GM23338 (cell line): ENCODE measurements at regions not wholly inside any gene's neighbourhood (a gene's known extent, or its start where the extent isn't known, plus 50 kb on each side); places are given as distances from the start of the nearest gene placed in this dataset.

Experiments used
- ATAC-seq: fragments of 200-7000 bp; cut with Tn5 transposase; 3 replicates; pipeline ENCODE4 v1.9.1; 2020
- DNase-seq: peaks from one replicate; pipeline ENCODE4 v3.0.0-alpha.2; 2015; ENCODE audit warnings: low spot score
- H2AFZ ChIP-seq: fragments of 200-600 bp; sonication (generic); 2 replicates; pipeline ENCODE4 v1.8.0; 2016; ENCODE audit warnings: antibody characterized with exemption, mild to moderate bottlenecking, moderate library complexity
- H3F3A ChIP-seq: fragments of 200-600 bp; sonication (generic); replicated peaks from 2 replicates; pipeline ENCODE4 v1.8.0; 2017; ENCODE audit warnings: antibody characterized with exemption, mixed run types, low read depth
- H3K27ac ChIP-seq: fragments of 200-600 bp; sonication (generic); 2 replicates; pipeline ENCODE4 v1.6.1; 2016; ENCODE audit warnings: low read depth
- H3K27me3 ChIP-seq: fragments of 200-600 bp; sonication (generic); 2 replicates; pipeline ENCODE4 v1.8.0; 2016; ENCODE audit warnings: mild to moderate bottlenecking, mixed run types, moderate library complexity; ENCODE audit not compliant: insufficient read depth
- H3K36me3 ChIP-seq: fragments of 200-600 bp; sonication (generic); 2 replicates; pipeline ENCODE4 v1.8.0; 2016; ENCODE audit warnings: mild to moderate bottlenecking; ENCODE audit not compliant: insufficient read depth
- H3K4me1 ChIP-seq: fragments of 200-600 bp; sonication (generic); 2 replicates; pipeline ENCODE4 v1.8.0; 2016; ENCODE audit warnings: mild to moderate bottlenecking, moderate library complexity; ENCODE audit not compliant: insufficient read depth
- H3K4me2 ChIP-seq: fragments of 200-600 bp; sonication (generic); 2 replicates; pipeline ENCODE4 v1.7.1; 2017; ENCODE audit warnings: mixed run types
- H3K4me3 ChIP-seq: fragments of 200-600 bp; sonication (generic); 2 replicates; pipeline ENCODE4 v1.6.1; 2016; ENCODE audit warnings: mixed run types
- H3K79me2 ChIP-seq: fragments of 200-600 bp; sonication (generic); replicated peaks from 2 replicates; pipeline ENCODE4 v1.8.0; 2017; ENCODE audit warnings: mild to moderate bottlenecking; ENCODE audit not compliant: insufficient read depth
- H3K9me2 ChIP-seq: fragments of 200-600 bp; sonication (generic); 2 replicates; pipeline ENCODE4 v1.8.0; 2017; ENCODE audit not compliant: insufficient read depth
- H4K20me1 ChIP-seq: fragments of 200-600 bp; sonication (generic); replicated peaks from 2 replicates; pipeline ENCODE4 v1.8.0; 2017; ENCODE audit warnings: mild to moderate bottlenecking; ENCODE audit not compliant: insufficient read depth
- H3K27ac Mint-ChIP-seq: 2 replicates; pipeline ENCODE4 v1.8.0; 2020; ENCODE audit warnings: inconsistent platforms, mild to moderate bottlenecking, moderate library complexity, mixed read lengths
- H3K27me3 Mint-ChIP-seq: 3 replicates; pipeline ENCODE4 v1.8.0; 2022; ENCODE audit warnings: low read depth, mild to moderate bottlenecking, moderate library complexity, mixed read lengths, inconsistent platforms; ENCODE audit not compliant: insufficient read depth, poor library complexity
- H3K36me3 Mint-ChIP-seq: 3 replicates; pipeline ENCODE4 v1.8.0; 2021; ENCODE audit warnings: low read depth, mild to moderate bottlenecking, inconsistent platforms, moderate library complexity, mixed read lengths
- H3K4me1 Mint-ChIP-seq: 3 replicates; pipeline ENCODE4 v1.8.0; 2020; ENCODE audit warnings: mild to moderate bottlenecking, inconsistent platforms, mixed read lengths
- H3K4me3 Mint-ChIP-seq: 3 replicates; pipeline ENCODE4 v1.8.0; 2021; ENCODE audit warnings: moderate library complexity, mild to moderate bottlenecking, inconsistent platforms, mixed read lengths
- H3K9me3 Mint-ChIP-seq: 3 replicates; pipeline ENCODE4 v1.8.0; 2020; ENCODE audit warnings: moderate library complexity, mild to moderate bottlenecking, inconsistent platforms, mixed read lengths
- CREB1 ChIP-seq: fragments of 250-450 bp; sonication (Bioruptor Pico); IDR thresholded peaks from 2 replicates; pipeline ENCODE4 v1.5.0; 2020; ENCODE audit warnings: low read depth, mild to moderate bottlenecking, moderate library complexity
- JUNB ChIP-seq: IDR thresholded peaks from one replicate; pipeline ENCODE4 v1.6.1; 2016; ENCODE audit warnings: antibody characterized with exemption; ENCODE audit not compliant: unreplicated experiment
- REST ChIP-seq: IDR thresholded peaks from one replicate; pipeline ENCODE4 v1.6.1; 2018; ENCODE audit warnings: antibody characterized with exemption; ENCODE audit not compliant: unreplicated experiment
- ZNF114 ChIP-seq: fragments of 250-450 bp; sonication (Bioruptor Pico); IDR thresholded peaks from 2 replicates; pipeline ENCODE4 v1.5.0; 2020; ENCODE audit warnings: mild to moderate bottlenecking, moderate library complexity
- TF ChIP-seq, protein P1 (sequence below): fragments of 250-450 bp; sonication (Bioruptor Pico); IDR thresholded peaks from 2 replicates; pipeline ENCODE4 v1.5.0; 2020; ENCODE audit warnings: mild to moderate bottlenecking, moderate library complexity

GRCh38 chr15:77702211-77702957 lies 69.7 kb upstream of the LINGO1 start:
- Histone ChIP-seq H3F3A (no peaks in the 10 kb centered on the region; the same call in 1 of the 2 replicates), H3K27ac (no peak overlapping the region), H3K36me3 (no peaks in the 10 kb centered on the region), H3K4me1 (no peaks in the 10 kb centered on the region), H3K9me2 (no peaks in the 10 kb centered on the region), H3K27me3 (no peaks in the 10 kb centered on the region), H3K79me2 (no peaks in the 10 kb centered on the region), H3K4me3 (no peak overlapping the region), H3K4me2 (no peak overlapping the region), H4K20me1 (no peaks in the 10 kb centered on the region), H2AFZ (no peak overlapping the region)
- H3K4me3 Mint-ChIP-seq = no peak overlapping the region
- DNase-seq (peak; percentile 93), ATAC-seq (peak; percentile 96)
- no peak overlapping the region for H3K27ac Mint-ChIP-seq
- H3K27me3 Mint-ChIP-seq = peaks cover 4% of the 10 kb centered on the region
- TF ChIP-seq ZNF114 = no peak
- TF ChIP-seq, protein P1, sequence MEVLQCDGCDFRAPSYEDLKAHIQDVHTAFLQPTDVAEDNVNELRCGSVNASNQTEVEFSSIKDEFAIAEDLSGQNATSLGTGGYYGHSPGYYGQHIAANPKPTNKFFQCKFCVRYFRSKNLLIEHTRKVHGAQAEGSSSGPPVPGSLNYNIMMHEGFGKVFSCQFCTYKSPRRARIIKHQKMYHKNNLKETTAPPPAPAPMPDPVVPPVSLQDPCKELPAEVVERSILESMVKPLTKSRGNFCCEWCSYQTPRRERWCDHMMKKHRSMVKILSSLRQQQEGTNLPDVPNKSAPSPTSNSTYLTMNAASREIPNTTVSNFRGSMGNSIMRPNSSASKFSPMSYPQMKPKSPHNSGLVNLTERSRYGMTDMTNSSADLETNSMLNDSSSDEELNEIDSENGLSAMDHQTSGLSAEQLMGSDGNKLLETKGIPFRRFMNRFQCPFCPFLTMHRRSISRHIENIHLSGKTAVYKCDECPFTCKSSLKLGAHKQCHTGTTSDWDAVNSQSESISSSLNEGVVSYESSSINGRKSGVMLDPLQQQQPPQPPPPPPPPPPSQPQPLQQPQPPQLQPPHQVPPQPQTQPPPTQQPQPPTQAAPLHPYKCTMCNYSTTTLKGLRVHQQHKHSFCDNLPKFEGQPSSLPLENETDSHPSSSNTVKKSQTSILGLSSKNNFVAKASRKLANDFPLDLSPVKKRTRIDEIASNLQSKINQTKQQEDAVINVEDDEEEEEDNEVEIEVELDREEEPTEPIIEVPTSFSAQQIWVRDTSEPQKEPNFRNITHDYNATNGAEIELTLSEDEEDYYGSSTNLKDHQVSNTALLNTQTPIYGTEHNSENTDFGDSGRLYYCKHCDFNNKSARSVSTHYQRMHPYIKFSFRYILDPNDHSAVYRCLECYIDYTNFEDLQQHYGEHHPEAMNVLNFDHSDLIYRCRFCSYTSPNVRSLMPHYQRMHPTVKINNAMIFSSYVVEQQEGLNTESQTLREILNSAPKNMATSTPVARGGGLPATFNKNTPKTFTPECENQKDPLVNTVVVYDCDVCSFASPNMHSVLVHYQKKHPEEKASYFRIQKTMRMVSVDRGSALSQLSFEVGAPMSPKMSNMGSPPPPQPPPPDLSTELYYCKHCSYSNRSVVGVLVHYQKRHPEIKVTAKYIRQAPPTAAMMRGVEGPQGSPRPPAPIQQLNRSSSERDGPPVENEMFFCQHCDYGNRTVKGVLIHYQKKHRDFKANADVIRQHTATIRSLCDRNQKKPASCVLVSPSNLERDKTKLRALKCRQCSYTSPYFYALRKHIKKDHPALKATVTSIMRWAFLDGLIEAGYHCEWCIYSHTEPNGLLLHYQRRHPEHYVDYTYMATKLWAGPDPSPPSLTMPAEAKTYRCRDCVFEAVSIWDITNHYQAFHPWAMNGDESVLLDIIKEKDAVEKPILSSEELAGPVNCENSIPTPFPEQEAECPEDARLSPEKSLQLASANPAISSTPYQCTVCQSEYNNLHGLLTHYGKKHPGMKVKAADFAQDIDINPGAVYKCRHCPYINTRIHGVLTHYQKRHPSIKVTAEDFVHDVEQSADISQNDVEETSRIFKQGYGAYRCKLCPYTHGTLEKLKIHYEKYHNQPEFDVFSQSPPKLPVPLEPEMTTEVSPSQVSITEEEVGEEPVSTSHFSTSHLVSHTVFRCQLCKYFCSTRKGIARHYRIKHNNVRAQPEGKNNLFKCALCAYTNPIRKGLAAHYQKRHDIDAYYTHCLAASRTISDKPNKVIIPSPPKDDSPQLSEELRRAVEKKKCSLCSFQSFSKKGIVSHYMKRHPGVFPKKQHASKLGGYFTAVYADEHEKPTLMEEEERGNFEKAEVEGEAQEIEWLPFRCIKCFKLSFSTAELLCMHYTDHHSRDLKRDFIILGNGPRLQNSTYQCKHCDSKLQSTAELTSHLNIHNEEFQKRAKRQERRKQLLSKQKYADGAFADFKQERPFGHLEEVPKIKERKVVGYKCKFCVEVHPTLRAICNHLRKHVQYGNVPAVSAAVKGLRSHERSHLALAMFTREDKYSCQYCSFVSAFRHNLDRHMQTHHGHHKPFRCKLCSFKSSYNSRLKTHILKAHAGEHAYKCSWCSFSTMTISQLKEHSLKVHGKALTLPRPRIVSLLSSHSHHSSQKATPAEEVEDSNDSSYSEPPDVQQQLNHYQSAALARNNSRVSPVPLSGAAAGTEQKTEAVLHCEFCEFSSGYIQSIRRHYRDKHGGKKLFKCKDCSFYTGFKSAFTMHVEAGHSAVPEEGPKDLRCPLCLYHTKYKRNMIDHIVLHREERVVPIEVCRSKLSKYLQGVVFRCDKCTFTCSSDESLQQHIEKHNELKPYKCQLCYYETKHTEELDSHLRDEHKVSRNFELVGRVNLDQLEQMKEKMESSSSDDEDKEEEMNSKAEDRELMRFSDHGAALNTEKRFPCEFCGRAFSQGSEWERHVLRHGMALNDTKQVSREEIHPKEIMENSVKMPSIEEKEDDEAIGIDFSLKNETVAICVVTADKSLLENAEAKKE (CRISPR knock-in tag) = no peak
- no peak for TF ChIP-seq JUNB
- TF ChIP-seq REST = peak; percentile 94
- TF ChIP-seq CREB1 (CRISPR knock-in tag) = 0 out of 2 replicates have a peak, but pooled peaks have one; percentile 14
- H3K4me1 Mint-ChIP-seq = peaks cover 18% of the 10 kb centered on the region
- no peaks in the 10 kb centered on the region for H3K36me3 Mint-ChIP-seq
- H3K9me3 Mint-ChIP-seq = no peaks in the 10 kb centered on the region
